ENCODE measurements at regions not wholly inside any gene's neighbourhood (a gene's known extent, or its start where the extent isn't known, plus 50 kb on each side); places are given as distances from the start of the nearest gene placed in this dataset.

- Histone ChIP-seq H3K36me3 (ENCODE audit: insufficient read depth, low read length) (no peaks in the 10 kb centered on the region), H3K4me1 (ENCODE audit: control insufficient read depth, insufficient read depth, low read length, unreplicated experiment) (no peaks in the 10 kb centered on the region), H2AFZ (ENCODE audit: low read length, unreplicated experiment) (no peak overlapping the region), H3K27ac (ENCODE audit: low read depth, low read length) (no peak overlapping the region), H3K79me2 (ENCODE audit: control insufficient read depth, insufficient read depth, low read length, unreplicated experiment) (no peaks in the 10 kb centered on the region), H3K27me3 (ENCODE audit: insufficient read depth, low read length) (no peaks in the 10 kb centered on the region), H3K4me3 (ENCODE audit: low read depth, low read length) (no peak overlapping the region)
Observed at GRCh38 chr1:216907100-216907499, 183.9 kb upstream of the ESRRG start.

- Histone ChIP-seq H2AFZ (ENCODE audit: low read length, unreplicated experiment) (no peak overlapping the region), H3K36me3 (ENCODE audit: insufficient read depth, low read length) (no peaks in the 10 kb centered on the region), H3K27me3 (ENCODE audit: insufficient read depth, low read length) (no peaks in the 10 kb centered on the region), H3K4me3 (ENCODE audit: low read depth, low read length) (no peak overlapping the region), H3K79me2 (ENCODE audit: control insufficient read depth, insufficient read depth, low read length, unreplicated experiment) (no peaks in the 10 kb centered on the region), H3K27ac (ENCODE audit: low read depth, low read length) (no peak overlapping the region), H3K4me1 (ENCODE audit: control insufficient read depth, insufficient read depth, low read length, unreplicated experiment) (no peaks in the 10 kb centered on the region)
Observed at GRCh38 chr1:216905781-216906180, 182.6 kb upstream of the ESRRG start.

GRCh38 chr1:216905137-216905536 is 181.9 kb upstream of the ESRRG start:
- Histone ChIP-seq H3K27ac (ENCODE audit: low read depth, low read length) (no peak overlapping the region), H2AFZ (ENCODE audit: low read length, unreplicated experiment) (no peak overlapping the region), H3K4me1 (ENCODE audit: control insufficient read depth, insufficient read depth, low read length, unreplicated experiment) (no peaks in the 10 kb centered on the region), H3K36me3 (ENCODE audit: insufficient read depth, low read length) (no peaks in the 10 kb centered on the region), H3K79me2 (ENCODE audit: control insufficient read depth, insufficient read depth, low read length, unreplicated experiment) (no peaks in the 10 kb centered on the region), H3K27me3 (ENCODE audit: insufficient read depth, low read length) (no peaks in the 10 kb centered on the region), H3K4me3 (ENCODE audit: low read depth, low read length) (no peak overlapping the region)

- no peaks in the 10 kb centered on the region for H3K4me1 ChIP-seq (ENCODE audit: control insufficient read depth, insufficient read depth, low read length, unreplicated experiment)
- H3K36me3 ChIP-seq (ENCODE audit: insufficient read depth, low read length): no peaks in the 10 kb centered on the region
- no peak overlapping the region for H3K4me3 ChIP-seq (ENCODE audit: low read depth, low read length)
- H3K27me3 ChIP-seq (ENCODE audit: insufficient read depth, low read length): no peaks in the 10 kb centered on the region
- H3K27ac ChIP-seq (ENCODE audit: low read depth, low read length): no peak overlapping the region
- no peak overlapping the region for H2AFZ ChIP-seq (ENCODE audit: low read length, unreplicated experiment)
- H3K79me2 ChIP-seq (ENCODE audit: control insufficient read depth, insufficient read depth, low read length, unreplicated experiment): no peaks in the 10 kb centered on the region
Observed at GRCh38 chr1:216904471-216904870, 181.2 kb upstream of the ESRRG start.

- H3K4me3 ChIP-seq (ENCODE audit: low read depth, low read length): no peak overlapping the region
- H3K79me2 ChIP-seq (ENCODE audit: control insufficient read depth, insufficient read depth, low read length, unreplicated experiment): no peaks in the 10 kb centered on the region
- no peaks in the 10 kb centered on the region for H3K36me3 ChIP-seq (ENCODE audit: insufficient read depth, low read length)
- H2AFZ ChIP-seq (ENCODE audit: low read length, unreplicated experiment): no peak overlapping the region
- no peak overlapping the region for H3K27ac ChIP-seq (ENCODE audit: low read depth, low read length)
- no peaks in the 10 kb centered on the region for H3K4me1 ChIP-seq (ENCODE audit: control insufficient read depth, insufficient read depth, low read length, unreplicated experiment)
- no peaks in the 10 kb centered on the region for H3K27me3 ChIP-seq (ENCODE audit: insufficient read depth, low read length)
Observed at GRCh38 chr1:216903382-216903740, 180.1 kb upstream of the ESRRG start.

GRCh38 chr1:216902669-216903381 is 179.6 kb upstream of the ESRRG start:
- H3K27me3 ChIP-seq (ENCODE audit: insufficient read depth, low read length): no peaks in the 10 kb centered on the region
- H3K4me1 ChIP-seq (ENCODE audit: control insufficient read depth, insufficient read depth, low read length, unreplicated experiment): no peaks in the 10 kb centered on the region
- H3K79me2 ChIP-seq (ENCODE audit: control insufficient read depth, insufficient read depth, low read length, unreplicated experiment): no peaks in the 10 kb centered on the region
- no peak overlapping the region for H3K27ac ChIP-seq (ENCODE audit: low read depth, low read length)
- H3K4me3 ChIP-seq (ENCODE audit: low read depth, low read length): no peak overlapping the region
- H2AFZ ChIP-seq (ENCODE audit: low read length, unreplicated experiment): no peak overlapping the region
- H3K36me3 ChIP-seq (ENCODE audit: insufficient read depth, low read length): no peaks in the 10 kb centered on the region

GRCh38 chr1:216900116-216900620 is 176.9 kb upstream of the ESRRG start:
- H3K27me3 ChIP-seq (ENCODE audit: insufficient read depth, low read length): peaks cover 20% of the 10 kb centered on the region
- H3K36me3 ChIP-seq (ENCODE audit: insufficient read depth, low read length): no peaks in the 10 kb centered on the region
- H2AFZ ChIP-seq (ENCODE audit: low read length, unreplicated experiment): no peak overlapping the region
- H3K79me2 ChIP-seq (ENCODE audit: control insufficient read depth, insufficient read depth, low read length, unreplicated experiment): no peaks in the 10 kb centered on the region
- no peak overlapping the region for H3K4me3 ChIP-seq (ENCODE audit: low read depth, low read length)
- H3K4me1 ChIP-seq (ENCODE audit: control insufficient read depth, insufficient read depth, low read length, unreplicated experiment): no peaks in the 10 kb centered on the region
- no peak overlapping the region for H3K27ac ChIP-seq (ENCODE audit: low read depth, low read length)

- Histone ChIP-seq H3K36me3 (ENCODE audit: insufficient read depth, low read length) (no peaks in the 10 kb centered on the region), H3K4me1 (ENCODE audit: control insufficient read depth, insufficient read depth, low read length, unreplicated experiment) (no peaks in the 10 kb centered on the region), H3K27ac (ENCODE audit: low read depth, low read length) (no peak overlapping the region), H3K4me3 (ENCODE audit: low read depth, low read length) (no peak overlapping the region), H3K27me3 (ENCODE audit: insufficient read depth, low read length) (peaks cover 27% of the 10 kb centered on the region), H3K79me2 (ENCODE audit: control insufficient read depth, insufficient read depth, low read length, unreplicated experiment) (no peaks in the 10 kb centered on the region), H2AFZ (ENCODE audit: low read length, unreplicated experiment) (no peak overlapping the region)
Observed at GRCh38 chr1:216898801-216899200, 175.6 kb upstream of the ESRRG start.

- H3K4me3 ChIP-seq (ENCODE audit: low read depth, low read length): peak overlapping the region; percentile 51; the same call in 1 of the 2 replicates
- H3K27me3 ChIP-seq (ENCODE audit: insufficient read depth, low read length): peaks cover 43% of the 10 kb centered on the region
- H3K4me1 ChIP-seq (ENCODE audit: control insufficient read depth, insufficient read depth, low read length, unreplicated experiment): no peaks in the 10 kb centered on the region
- H3K79me2 ChIP-seq (ENCODE audit: control insufficient read depth, insufficient read depth, low read length, unreplicated experiment): no peaks in the 10 kb centered on the region
- no peaks in the 10 kb centered on the region for H3K36me3 ChIP-seq (ENCODE audit: insufficient read depth, low read length)
- H2AFZ ChIP-seq (ENCODE audit: low read length, unreplicated experiment): no peak overlapping the region
- H3K27ac ChIP-seq (ENCODE audit: low read depth, low read length): no peak overlapping the region
Observed at GRCh38 chr1:216896146-216896545, 172.9 kb upstream of the ESRRG start.

GRCh38 chr1:216894494-216894893 is 171.3 kb upstream of the ESRRG start:
- no peak overlapping the region for H2AFZ ChIP-seq (ENCODE audit: low read length, unreplicated experiment)

GRCh38 chr1:216892581-216893160 is 169.4 kb upstream of the ESRRG start:
- H3K79me2 ChIP-seq (ENCODE audit: control insufficient read depth, insufficient read depth, low read length, unreplicated experiment): no peaks in the 10 kb centered on the region
- no peaks in the 10 kb centered on the region for H3K36me3 ChIP-seq (ENCODE audit: insufficient read depth, low read length)
- H3K27me3 ChIP-seq (ENCODE audit: insufficient read depth, low read length): peaks cover 43% of the 10 kb centered on the region
- no peak overlapping the region for H3K4me3 ChIP-seq (ENCODE audit: low read depth, low read length)
- no peak overlapping the region for H3K27ac ChIP-seq (ENCODE audit: low read depth, low read length)
- H3K4me1 ChIP-seq (ENCODE audit: control insufficient read depth, insufficient read depth, low read length, unreplicated experiment): no peaks in the 10 kb centered on the region
- H2AFZ ChIP-seq (ENCODE audit: low read length, unreplicated experiment): no peak overlapping the region

More at GRCh38 chr1:216894494-216894893, 171.3 kb upstream of the ESRRG start:
- Histone ChIP-seq H3K36me3 (ENCODE audit: insufficient read depth, low read length) (no peaks in the 10 kb centered on the region), H3K27me3 (ENCODE audit: insufficient read depth, low read length) (peaks cover 43% of the 10 kb centered on the region), H3K4me1 (ENCODE audit: control insufficient read depth, insufficient read depth, low read length, unreplicated experiment) (no peaks in the 10 kb centered on the region), H3K27ac (ENCODE audit: low read depth, low read length) (no peak overlapping the region), H3K79me2 (ENCODE audit: control insufficient read depth, insufficient read depth, low read length, unreplicated experiment) (no peaks in the 10 kb centered on the region), H3K4me3 (ENCODE audit: low read depth, low read length) (no peak overlapping the region)
